A549 (cell line): ENCODE measurements at regions not wholly inside any gene's neighbourhood (a gene's known extent, or its start where the extent isn't known, plus 50 kb on each side); places are given as distances from the start of the nearest gene placed in this dataset.

Source experiments
- GATA3 ChIP-seq: IDR thresholded peaks from 2 replicates; pipeline ENCODE4 v1.6.1; 2012; ENCODE audit warnings: borderline replicate concordance
- HOXA7 ChIP-seq: fragments of 250-450 bp; sonication (Bioruptor Pico); IDR thresholded peaks from 2 replicates; pipeline ENCODE4 v1.5.0; 2020; ENCODE audit warnings: mild to moderate bottlenecking, moderate library complexity

DNA sequence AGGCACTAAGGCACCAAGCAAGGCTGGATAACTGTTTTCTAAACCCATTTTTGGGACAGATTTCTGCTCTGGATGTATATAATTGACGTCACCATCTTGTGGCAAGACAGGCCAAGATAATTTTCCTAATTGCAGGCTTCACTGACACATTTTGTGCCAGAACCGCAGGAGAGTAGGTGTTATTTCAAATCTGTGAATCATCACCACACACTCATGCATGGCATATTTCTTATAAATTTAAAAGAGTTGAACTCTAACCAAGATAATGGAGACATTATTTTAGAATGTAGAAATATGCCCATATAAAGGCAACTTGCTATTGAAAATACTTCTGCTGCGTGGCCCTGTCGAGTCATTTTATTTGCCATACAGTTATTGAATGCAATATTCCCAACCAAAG, 68.3 kb upstream of the ACYP2 start:
- no peak for TF ChIP-seq HOXA7
- no peak for TF ChIP-seq GATA3
